DOHH2 (cell line): ENCODE measurements at regions not wholly inside any gene's neighbourhood (a gene's known extent, or its start where the extent isn't known, plus 50 kb on each side); places are given as distances from the start of the nearest gene placed in this dataset.
"Not testable (repeated sequence)": the region's sequence is repeated elsewhere in the genome, so short reads cannot be mapped to it uniquely, and the experiment has no call there.

Experiments
- H3F3A ChIP-seq: fragments of 200-600 bp; sonication (generic), shearing (Covaris generic); 2 replicates; pipeline ENCODE4 v1.6.0; 2016; ENCODE audit warnings: antibody characterized with exemption, mild to moderate bottlenecking; ENCODE audit not compliant: control insufficient read depth, insufficient read depth
- H3K27ac ChIP-seq: fragments of 200-600 bp; sonication (generic); 2 replicates; pipeline ENCODE4 v1.5.1; 2014; ENCODE audit warnings: low read depth, mild to moderate bottlenecking, low read length, moderate library complexity
- H3K27me3 ChIP-seq: fragments of 200-600 bp; sonication (generic); 2 replicates; pipeline ENCODE4 v1.6.1; 2014; ENCODE audit warnings: mild to moderate bottlenecking, low read length, mixed read lengths; ENCODE audit not compliant: control insufficient read depth
- H3K36me3 ChIP-seq: fragments of 200-600 bp; sonication (generic); 2 replicates; pipeline ENCODE4 v1.6.1; 2014; ENCODE audit warnings: mild to moderate bottlenecking, low read length, moderate library complexity, mixed read lengths; ENCODE audit not compliant: control insufficient read depth
- H3K4me1 ChIP-seq: fragments of 200-600 bp; sonication (generic); 2 replicates; pipeline ENCODE4 v1.6.1; 2014; ENCODE audit warnings: mild to moderate bottlenecking, low read length, mixed read lengths; ENCODE audit not compliant: control insufficient read depth
- H3K4me2 ChIP-seq: fragments of 200-600 bp; sonication (generic); 2 replicates; pipeline ENCODE4 v1.6.0; 2014; ENCODE audit warnings: mild to moderate bottlenecking, low read length, moderate library complexity
- H3K4me3 ChIP-seq: fragments of 200-600 bp; sonication (generic); 2 replicates; pipeline ENCODE4 v1.5.1; 2014; ENCODE audit warnings: mild to moderate bottlenecking, low read length, mixed read lengths
- H3K79me2 ChIP-seq: fragments of 200-600 bp; sonication (generic); 2 replicates; pipeline ENCODE4 v1.6.1; 2014; ENCODE audit warnings: mild to moderate bottlenecking, low read length, mixed read lengths; ENCODE audit not compliant: control insufficient read depth
- H3K9me2 ChIP-seq: fragments of 200-600 bp; sonication (generic); replicated peaks from 2 replicates; pipeline ENCODE4 v1.6.1; 2014; ENCODE audit warnings: mild to moderate bottlenecking, low read length, mixed read lengths; ENCODE audit not compliant: control insufficient read depth
- H3K9me3 ChIP-seq: fragments of 200-600 bp; sonication (generic); 2 replicates; pipeline ENCODE4 v1.6.1; 2014; ENCODE audit warnings: antibody characterized with exemption, low read length, mixed read lengths; ENCODE audit not compliant: control insufficient read depth, insufficient read depth
- H4K20me1 ChIP-seq: fragments of 200-600 bp; sonication (generic); 2 replicates; pipeline ENCODE4 v1.6.0; 2014; ENCODE audit warnings: low read depth, mild to moderate bottlenecking, antibody characterized with exemption, low read length, moderate library complexity; ENCODE audit not compliant: control insufficient read depth, insufficient read depth
- EZH2phosphoT487 ChIP-seq: fragments of 200-600 bp; sonication (generic); IDR thresholded peaks from 2 replicates; pipeline ENCODE4 v1.6.1; 2017; ENCODE audit warnings: borderline replicate concordance, mild to moderate bottlenecking, antibody characterized with exemption, low read length, moderate library complexity, mixed read lengths
- TF ChIP-seq, protein P1 (sequence below): fragments of 200-600 bp; sonication (generic); IDR thresholded peaks from one replicate; pipeline ENCODE4 v1.5.1; 2014; ENCODE audit warnings: antibody characterized with exemption, mild to moderate bottlenecking, low read depth, low read length; ENCODE audit not compliant: poor library complexity, severe bottlenecking

DNA sequence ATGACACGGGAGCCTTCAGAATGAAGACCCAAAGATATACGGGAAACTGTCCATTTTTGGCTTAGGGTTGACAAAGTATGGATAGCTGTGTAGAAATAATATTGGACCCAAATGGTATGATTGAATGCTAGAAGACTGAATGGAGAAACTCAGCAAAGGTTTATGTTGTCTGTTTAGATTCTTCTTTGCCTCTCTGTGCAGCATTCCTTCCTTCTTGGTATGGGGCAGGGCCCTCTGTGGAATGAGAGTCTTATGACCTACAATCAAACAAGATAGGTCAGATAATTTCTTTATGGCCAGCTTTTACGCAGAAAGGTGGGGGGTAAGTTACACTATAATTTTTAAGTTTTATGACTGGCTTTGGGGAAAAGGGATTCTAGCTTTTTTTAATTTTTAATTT is 124.3 kb downstream of the PCDH10 start:
- Histone ChIP-seq H3K9me3 (no peaks in the 10 kb centered on the region), H3F3A (no peaks in the 10 kb centered on the region), H3K27ac (no peak overlapping the region), H4K20me1 (no peaks in the 10 kb centered on the region), H3K36me3 (no peaks in the 10 kb centered on the region), H3K4me2 (no peak overlapping the region), H3K27me3 (no peaks in the 10 kb centered on the region), H3K79me2 (no peaks in the 10 kb centered on the region), H3K4me3 (no peak overlapping the region), H3K4me1 (no peaks in the 10 kb centered on the region), H3K9me2 (no peaks in the 10 kb centered on the region)
- TF ChIP-seq, protein P1, sequence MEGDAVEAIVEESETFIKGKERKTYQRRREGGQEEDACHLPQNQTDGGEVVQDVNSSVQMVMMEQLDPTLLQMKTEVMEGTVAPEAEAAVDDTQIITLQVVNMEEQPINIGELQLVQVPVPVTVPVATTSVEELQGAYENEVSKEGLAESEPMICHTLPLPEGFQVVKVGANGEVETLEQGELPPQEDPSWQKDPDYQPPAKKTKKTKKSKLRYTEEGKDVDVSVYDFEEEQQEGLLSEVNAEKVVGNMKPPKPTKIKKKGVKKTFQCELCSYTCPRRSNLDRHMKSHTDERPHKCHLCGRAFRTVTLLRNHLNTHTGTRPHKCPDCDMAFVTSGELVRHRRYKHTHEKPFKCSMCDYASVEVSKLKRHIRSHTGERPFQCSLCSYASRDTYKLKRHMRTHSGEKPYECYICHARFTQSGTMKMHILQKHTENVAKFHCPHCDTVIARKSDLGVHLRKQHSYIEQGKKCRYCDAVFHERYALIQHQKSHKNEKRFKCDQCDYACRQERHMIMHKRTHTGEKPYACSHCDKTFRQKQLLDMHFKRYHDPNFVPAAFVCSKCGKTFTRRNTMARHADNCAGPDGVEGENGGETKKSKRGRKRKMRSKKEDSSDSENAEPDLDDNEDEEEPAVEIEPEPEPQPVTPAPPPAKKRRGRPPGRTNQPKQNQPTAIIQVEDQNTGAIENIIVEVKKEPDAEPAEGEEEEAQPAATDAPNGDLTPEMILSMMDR, result no peak
- TF ChIP-seq EZH2phosphoT487, result no peak

DNA sequence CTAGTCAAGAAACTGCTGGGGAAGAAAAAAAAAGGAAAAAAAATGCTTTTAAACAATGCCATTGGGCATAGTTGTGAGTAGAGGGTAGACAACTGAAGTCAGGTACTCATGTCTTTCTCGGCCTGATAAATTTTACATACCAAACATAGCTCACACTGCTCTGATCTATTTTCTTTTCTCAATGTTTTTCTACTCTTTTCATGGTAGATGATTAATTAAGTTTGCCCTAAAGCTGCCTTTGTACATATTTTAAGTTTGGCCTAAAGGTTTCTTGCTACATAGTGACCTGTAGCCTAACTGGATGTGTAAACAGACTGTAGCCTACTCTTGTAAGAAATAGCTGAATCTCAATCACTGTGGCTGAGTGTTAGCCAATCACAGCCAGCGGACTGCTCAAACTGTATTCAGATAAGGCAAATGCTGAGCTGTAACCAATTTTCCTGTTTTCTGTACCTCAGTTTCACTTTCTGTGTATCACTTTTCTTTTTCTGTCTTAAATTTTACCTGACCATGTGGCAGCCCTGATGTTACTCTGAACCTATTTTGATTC is 121.0 kb downstream of the PCDH10 start:
- Histone ChIP-seq H3K36me3 (no peaks in the 10 kb centered on the region), H3K4me2 (no peak overlapping the region), H3K4me3 (no peak overlapping the region), H3K79me2 (no peaks in the 10 kb centered on the region), H3K27ac (no peak overlapping the region), H4K20me1 (no peaks in the 10 kb centered on the region), H3K9me2 (no peaks in the 10 kb centered on the region), H3K4me1 (no peaks in the 10 kb centered on the region), H3F3A (no peaks in the 10 kb centered on the region), H3K27me3 (no peaks in the 10 kb centered on the region), H3K9me3 (no peaks in the 10 kb centered on the region)
- TF ChIP-seq, protein P1, result no peak
- no peak for TF ChIP-seq EZH2phosphoT487

DNA sequence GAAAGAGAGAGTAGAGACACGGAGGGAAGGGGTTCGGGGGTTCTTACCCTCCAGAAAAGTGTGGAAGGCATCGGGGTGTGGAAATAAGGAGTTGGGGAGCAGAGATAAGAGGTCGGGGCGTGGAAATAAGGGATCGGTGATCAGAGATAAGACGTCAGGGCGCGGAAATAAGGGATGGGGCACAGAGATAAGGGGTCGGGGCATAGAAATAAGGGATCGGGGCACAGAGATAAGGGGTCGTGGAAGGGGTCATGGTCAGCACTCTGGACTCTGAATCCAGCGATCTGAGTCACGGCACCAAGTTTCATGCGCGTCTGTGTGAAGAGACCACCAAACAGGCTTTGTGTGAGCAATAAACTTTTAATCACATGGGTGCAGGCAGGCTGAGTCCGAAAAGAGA is 119.1 kb downstream of the PCDH10 start:
- Histone ChIP-seq H3K4me3 (no peak overlapping the region), H3K27me3 (no peaks in the 10 kb centered on the region), H3F3A (no peaks in the 10 kb centered on the region), H3K9me2 (no peaks in the 10 kb centered on the region), H3K9me3 (no peaks in the 10 kb centered on the region), H4K20me1 (no peaks in the 10 kb centered on the region), H3K79me2 (no peaks in the 10 kb centered on the region), H3K4me2 (no peak overlapping the region), H3K36me3 (no peaks in the 10 kb centered on the region), H3K4me1 (no peaks in the 10 kb centered on the region), H3K27ac (no peak overlapping the region)
- TF ChIP-seq, protein P1, result no peak
- no peak for TF ChIP-seq EZH2phosphoT487

DNA sequence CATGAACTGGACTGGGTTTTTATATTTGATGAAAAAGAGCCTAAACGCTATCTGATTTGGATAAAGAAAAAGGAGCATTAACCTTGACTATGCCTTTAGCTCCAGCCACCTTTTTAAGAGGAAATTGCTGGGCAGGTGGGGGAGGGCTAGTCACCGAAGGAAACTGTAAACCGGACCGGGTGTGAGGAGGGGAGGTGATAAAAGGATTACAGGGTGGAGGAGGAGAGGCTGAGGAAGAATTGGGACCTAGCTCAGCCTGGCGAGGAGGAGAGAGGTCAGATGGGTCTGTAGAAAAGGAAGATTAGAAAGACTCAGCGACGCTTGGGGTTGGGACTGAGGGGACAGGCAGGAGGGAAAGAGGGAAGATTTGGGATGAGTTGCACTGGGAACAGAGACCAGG is 118.4 kb downstream of the PCDH10 start:
- H3K4me3 ChIP-seq, H3K9me3 ChIP-seq, H3K36me3 ChIP-seq, H3K27ac ChIP-seq, H4K20me1 ChIP-seq, H3K4me1 ChIP-seq, H3K27me3 ChIP-seq, H3K9me2 ChIP-seq, H3K79me2 ChIP-seq, H3K4me2 ChIP-seq, H3F3A ChIP-seq: not testable (repeated sequence)

DNA sequence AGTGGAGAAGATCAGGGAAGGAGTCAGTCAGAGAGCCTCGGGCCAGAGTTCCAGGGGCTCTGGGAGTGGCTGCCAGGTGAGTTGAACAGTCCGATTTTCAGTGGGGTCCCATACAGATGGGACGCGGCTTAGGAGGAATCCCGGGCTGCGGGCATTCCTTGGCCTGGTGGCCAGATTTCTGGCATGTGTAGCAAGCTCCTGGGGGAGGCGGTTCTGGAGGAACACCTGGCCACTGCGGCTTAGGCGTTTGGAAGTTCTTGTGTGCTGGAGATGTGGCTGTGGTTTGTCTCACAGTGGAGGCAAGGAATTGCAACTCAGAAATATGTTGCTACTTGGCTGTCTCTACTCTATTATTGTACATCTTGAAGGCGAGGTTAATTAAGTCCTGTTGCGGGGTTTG is 117.9 kb downstream of the PCDH10 start:
- H3K4me2 ChIP-seq, H3K9me3 ChIP-seq, H3K27ac ChIP-seq, H3F3A ChIP-seq, H3K79me2 ChIP-seq, H3K4me3 ChIP-seq, H3K4me1 ChIP-seq, H3K27me3 ChIP-seq, H3K9me2 ChIP-seq, H3K36me3 ChIP-seq, H4K20me1 ChIP-seq: not testable (repeated sequence)

DNA sequence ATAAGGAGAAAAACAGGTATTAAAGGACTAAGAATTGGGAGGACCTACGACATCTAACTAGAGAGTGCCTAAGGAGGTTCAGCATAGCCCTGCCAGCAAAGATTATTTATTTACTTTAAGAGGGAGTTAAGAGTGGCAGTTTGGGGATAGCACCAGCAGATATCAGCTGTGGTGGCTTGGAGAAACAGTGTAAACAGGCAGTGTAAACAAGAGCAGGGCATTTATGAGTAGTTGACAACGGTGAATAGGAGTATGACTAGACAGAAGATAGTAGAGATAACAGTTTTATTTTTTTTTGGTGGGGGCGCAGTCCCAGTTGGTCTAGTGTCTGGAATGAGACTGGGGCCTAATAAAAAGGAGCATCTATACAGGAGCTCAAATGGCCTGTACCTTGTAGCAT is 115.2 kb downstream of the PCDH10 start:
- not testable (repeated sequence) for H3K9me2 ChIP-seq, H3K9me3 ChIP-seq, H3K79me2 ChIP-seq, H3K4me3 ChIP-seq, H3K27me3 ChIP-seq, H3K36me3 ChIP-seq, H3K4me1 ChIP-seq, H3K4me2 ChIP-seq, H4K20me1 ChIP-seq, H3K27ac ChIP-seq, H3F3A ChIP-seq
